HG03521 (cell line): ENCODE measurements at regions not wholly inside any gene's neighbourhood (a gene's known extent, or its start where the extent isn't known, plus 50 kb on each side); places are given as distances from the start of the nearest gene placed in this dataset.
"Not testable (repeated sequence)": the region's sequence is repeated elsewhere in the genome, so short reads cannot be mapped to it uniquely, and the experiment has no call there.

Experiments used
- ATAC-seq: cut with Tn5 transposase; IDR thresholded peaks from one replicate; pipeline ENCODE4 v1.9.1; 2021; ENCODE audit warnings: mild to moderate bottlenecking, moderate library complexity; ENCODE audit not compliant: unreplicated experiment

DNA sequence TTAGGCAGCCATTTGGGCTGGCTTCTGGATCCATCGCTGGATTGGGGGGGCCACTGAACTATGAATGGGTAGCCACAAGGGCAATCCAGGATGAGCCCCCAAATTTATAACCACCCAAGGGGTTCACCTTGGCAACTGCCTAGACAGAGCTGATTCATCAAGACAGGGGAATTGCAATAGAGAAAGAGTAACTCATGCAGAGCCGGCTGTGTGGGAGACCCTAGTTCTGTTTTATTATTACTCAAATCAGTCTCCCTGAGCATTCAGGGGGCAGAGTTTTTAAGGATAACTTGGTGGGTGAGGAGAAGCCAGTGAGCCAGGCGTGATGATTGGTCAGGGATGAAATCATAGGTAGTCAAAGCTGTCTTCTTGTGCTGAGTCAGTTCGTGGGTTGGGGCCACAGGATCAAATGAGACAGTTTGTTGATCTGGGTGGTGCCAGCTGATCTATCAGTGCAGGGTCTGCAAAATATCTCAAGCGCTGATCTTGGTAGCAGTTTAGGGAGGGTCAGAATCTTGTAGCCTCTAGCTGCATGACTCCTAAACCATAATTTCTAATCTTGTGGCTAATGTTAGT, 57.9 kb downstream of the DNAJB9 start:
- no peak for ATAC-seq

DNA sequence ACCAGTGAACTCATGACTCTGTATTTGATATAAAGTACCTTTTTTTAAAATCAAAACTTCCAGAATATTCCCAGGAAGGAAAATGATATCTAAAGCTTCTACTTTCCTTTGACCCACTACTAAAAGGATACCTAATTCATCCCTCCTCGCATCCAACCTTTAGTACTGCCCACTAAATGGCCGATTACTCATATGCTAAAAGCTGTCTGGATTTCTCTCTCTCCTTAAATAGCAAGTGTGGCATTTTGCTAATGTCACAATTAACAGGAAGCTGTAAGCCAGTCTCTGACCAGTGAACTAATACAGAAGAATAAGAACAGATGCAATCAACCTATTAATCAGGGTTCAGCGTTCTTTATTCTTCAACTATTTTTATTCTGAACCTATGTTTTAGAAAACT, 59.0 kb downstream of the DNAJB9 start:
- ATAC-seq, result no peak

DNA sequence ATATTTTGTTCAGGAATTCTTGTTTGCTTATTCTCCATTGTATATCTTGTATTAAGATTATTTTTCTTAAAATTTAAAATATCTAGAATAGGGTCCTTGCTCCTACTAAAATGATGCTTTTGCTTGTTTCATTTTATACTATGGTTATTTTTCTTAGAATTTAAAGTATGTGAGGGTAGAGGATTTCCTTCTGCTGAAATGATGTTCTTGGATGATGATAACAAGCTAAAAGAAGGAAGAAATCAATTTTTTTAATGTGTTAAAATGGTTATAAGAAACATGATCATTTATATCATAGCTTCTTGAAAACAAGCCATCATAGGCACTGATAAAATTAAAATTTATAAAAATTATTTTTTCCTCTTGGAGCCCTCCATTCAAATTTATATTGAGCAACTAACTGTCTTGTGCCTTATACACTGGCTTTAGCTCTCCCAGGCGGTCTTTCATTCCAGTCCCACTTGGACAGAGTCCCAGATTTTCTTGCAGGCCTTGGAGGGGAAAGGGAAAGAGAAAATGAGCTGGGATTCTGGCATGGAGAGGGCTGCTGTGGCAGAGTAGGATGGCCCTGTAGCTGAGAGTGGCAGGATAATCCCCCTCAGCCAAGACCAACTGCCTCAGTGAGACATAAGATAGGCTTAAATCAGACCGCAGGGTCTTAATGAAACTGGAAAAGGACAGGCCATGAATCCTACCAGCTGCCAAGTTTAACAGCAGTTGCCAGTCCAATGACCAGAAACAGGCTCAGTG, 60.2 kb downstream of the DNAJB9 start:
- no peak for ATAC-seq

DNA sequence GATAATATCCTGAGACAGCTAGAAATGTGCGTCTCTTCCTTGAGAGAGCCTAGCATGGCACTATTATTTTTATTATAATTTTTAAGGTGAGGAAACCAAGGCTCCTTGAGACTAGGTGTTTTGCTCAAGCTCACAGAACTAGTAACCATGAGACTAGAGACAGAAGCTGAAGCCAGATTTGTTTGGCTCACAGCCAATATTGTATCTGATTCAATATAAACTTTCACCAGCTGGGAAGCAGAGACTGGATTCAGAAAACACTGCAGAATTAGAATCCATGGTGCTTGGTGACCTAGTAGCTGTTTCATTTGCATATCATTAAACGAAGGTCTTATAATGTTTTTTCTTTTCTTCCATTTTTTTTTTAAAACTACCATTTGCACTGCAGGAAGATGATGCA, 64.4 kb downstream of the DNAJB9 start:
- ATAC-seq, result no peak

DNA sequence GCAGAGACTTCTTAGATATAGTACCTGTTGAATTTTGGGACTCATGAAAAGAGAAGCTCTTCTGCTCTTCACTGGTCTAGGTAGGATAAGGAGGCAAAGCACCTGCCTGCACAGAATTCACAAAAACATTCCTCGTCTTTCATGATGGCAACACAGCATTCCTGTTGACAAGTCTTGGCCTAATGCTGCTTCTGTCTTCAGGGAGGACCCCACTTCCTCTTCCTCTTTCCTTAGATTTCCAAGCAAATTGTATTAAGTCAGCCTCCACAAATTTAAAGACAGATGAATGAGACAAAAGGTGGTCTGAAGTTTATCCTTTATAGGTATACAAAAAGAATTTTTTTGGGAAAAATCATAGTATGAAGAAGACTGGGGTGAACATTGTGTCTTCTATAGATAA, 64.9 kb downstream of the DNAJB9 start:
- ATAC-seq, result no peak

DNA sequence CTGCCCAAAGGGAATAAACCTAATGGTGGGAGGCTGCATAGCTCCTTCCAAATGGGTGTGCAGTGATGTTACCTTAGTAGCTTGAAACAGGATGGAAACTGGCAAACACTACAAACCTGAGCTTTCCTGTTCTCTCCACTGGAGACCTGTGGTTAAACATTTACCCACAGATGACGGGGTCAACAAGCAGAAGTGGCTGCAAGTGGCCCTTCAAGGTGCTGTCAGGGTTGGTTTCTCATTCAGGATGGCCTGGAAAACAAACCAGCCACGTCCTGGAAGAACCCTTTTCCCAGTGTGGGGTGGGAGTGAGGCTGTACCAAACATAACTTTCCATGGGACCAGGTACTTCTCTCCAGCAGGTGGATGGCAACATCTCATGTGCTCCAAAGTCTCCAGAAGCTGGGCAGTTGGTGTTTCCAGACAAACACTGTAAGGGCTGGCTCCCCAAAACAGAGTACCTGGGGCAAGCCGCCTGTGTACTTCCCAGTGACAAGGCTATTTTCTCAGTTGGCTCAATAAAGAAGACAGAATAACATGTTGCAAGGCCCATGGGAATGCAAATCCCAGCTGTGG, 67.5 kb downstream of the DNAJB9 start:
- ATAC-seq, result no peak

DNA sequence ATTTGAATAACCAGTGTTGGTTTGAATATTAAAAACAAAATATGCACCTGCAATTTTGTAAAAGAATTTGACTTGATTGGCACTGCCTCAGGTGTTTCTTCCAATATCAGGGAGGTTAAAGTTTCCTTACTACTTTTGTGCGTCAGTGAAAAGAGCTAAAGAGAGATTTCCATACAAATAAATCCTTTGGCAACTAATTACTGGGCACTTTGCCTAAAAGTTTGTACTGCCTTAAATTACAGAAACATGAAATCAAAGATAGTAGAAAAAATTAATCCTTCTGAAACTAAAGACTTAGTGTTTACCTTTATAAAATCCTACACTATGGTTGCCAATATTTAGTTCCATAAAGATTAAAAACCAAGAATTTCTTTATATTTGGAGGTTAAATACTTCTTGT, 72.5 kb downstream of the DNAJB9 start:
- ATAC-seq, result no peak

DNA sequence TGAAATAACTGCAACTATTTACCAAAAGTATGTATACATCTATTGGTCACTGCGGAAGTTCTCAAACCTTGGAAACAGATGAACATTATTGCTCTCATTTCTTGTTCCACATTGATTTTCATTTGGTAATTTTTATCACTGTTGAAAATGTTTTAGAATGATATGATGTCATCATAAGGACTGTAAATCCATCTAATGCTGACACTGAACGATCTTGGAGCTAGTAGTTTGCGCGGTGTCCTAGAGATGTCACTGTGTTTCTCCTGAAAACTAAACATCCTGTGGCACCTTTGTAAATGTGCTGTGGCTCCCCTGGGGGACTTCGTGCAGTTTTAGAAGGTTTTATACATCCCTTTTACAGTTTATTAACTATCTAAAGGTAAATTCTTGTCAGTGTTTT, 73.5 kb downstream of the DNAJB9 start:
- ATAC-seq, result no peak

DNA sequence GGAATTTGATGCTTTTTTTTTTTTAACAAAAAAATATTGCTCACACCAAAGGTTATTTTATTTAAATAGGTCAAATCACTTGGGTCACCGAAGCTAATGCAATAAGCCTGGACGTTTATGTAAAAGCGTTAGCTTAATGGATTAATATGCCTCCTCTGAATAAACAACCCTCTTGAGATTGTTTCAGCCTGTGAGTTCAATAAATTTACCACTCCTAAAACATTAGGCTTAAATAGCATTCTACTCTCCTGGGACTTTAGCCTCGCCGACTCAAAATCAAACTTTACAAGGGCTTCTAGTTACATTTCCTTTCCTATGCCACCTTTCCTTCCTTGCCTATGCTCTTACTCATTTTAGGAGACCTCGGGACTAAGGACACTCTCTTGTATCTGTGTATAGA, 79.3 kb downstream of the DNAJB9 start:
- no peak for ATAC-seq

DNA sequence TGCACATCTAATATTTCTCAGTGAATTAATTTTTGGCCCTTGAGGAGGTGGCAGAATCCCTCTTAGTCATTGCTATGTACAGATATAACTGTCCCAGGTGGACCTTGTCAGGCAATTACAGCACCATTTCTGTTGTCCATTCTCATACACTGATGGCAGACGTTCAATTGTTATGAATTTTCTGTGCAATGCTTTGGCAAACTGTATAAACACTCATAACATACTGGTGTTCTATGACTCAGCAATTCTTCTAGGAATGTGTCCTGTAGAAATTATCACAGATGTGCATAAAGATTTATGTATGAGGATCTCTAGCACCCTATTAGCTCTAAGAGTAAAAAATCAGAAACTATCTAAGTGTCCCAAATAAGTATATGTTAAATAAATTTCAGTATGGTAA, 80.8 kb downstream of the DNAJB9 start:
- ATAC-seq, result no peak

DNA sequence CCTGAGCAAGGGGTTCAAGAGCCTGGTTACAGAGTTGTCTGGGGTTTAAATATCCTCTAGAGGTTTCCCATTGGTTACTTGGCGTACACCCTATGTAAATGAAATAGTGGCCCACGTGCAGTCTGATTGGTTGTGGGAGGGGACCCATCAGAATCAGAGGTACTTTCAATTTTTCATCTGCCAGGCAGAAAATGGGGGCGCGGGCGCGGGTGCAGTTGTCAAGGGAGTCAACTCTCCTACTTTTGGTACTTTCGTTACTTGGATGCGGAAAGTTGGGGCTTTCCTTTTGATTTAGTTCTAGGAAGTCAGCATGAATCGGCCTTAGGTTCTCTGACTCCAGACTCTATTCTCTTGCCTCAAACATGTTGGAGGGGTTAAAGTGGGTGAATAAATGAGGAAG, 83.2 kb downstream of the DNAJB9 start:
- ATAC-seq, result no peak

DNA sequence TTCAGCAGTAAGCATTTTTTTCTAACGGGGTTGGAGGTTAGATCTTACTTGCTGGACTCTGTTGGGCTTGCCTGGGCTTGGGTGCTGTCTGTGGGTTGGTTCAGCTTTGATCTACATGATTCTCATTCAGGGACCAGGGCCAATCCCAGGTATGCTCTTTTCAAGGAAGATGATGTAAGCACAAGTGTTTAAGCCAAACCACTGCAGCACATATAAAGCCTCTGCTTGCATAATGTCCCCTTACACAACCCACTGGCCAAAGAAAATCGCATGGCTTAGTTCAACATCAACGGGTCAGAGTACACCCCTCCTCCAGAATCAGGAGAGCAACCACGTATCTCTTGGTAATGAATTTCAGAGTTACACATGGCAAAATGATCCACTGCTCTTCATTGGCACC, 83.9 kb downstream of the DNAJB9 start:
- ATAC-seq, result no peak

DNA sequence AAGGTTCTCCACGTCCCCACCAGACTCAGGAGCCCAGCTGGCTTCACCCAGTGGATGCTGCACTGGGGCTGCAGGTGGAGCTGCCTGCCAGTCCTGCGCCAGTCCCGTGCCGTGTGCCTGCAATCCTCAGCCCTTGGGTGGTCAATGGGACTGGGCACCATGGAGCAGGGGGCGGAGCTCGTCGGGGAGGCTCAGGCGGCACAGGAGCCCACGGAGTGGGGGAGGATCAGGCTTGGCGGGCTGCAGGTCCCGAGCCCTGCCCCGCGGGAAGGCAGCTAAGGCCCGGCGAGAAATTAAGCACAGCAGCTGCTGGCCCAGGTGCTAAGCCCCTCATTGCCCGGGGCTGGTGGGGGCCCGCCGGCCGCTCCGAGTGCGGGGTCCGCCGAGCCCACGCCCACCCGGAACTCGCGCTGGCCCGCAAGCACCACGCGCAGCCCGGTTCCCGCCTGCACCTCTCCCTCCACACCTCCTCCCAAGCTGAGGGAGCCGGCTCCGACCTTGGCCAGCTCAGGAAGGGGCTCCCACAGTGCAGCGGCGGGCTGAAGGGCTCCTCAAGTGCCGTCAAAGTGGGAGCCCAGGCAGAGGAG, 87.6 kb downstream of the DNAJB9 start:
- not testable (repeated sequence) for ATAC-seq

DNA sequence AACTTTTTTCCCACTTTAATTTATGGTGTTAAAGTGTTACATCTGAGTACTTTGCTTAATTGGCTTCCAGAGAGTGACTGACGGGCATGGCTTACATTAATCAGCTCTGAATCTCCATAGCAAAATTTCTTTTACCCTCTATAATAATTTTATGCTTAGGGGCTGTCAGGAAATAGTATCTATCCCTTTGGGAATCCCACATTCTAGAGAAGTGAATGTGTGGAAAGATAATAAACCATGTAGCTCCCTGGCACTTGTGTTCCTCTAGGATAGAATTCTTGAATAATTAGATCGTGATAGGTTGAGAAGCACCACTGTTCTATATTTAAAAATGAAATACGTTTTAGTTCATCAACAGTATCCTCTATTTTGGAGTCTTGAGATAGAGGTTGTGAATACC, 89.6 kb downstream of the DNAJB9 start:
- ATAC-seq, result no peak

DNA sequence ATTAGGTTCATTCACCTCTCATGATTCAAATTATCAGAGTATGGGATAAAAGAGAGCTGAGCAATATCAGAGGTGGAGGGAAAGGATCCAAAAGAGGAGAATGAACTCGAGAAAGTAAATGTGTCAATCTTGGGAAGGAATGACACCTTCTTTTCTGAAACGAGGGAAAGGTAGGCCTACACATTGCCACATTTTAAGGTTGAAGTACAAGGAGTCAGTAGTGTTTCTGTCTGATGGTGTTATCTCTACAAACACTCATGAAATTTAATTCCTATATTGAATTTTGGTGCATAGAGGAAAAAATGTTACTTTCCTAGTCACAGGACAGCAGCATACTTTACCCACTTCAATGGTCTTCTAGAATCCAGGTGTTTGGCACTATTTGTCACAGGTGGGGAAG, 90.2 kb downstream of the DNAJB9 start:
- no peak for ATAC-seq

DNA sequence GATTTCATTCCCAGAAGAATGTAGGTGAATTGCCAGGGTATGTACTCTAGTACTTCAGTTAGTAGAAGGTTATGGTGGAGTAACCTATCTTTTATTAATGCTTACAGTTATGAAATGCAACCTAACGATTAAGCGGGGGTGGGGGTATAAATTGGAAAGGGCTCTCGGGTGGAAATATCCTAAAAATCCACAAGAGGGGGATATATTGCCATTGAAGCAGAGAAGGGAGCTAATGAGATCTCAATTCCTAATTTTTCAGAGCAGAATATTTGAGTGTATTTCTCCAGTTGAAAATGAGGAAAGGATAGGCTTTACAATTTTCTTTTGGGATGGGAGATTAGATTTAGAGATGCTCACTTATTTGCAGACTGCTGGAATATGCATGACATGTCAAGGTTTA, 90.8 kb downstream of the DNAJB9 start:
- no peak for ATAC-seq

DNA sequence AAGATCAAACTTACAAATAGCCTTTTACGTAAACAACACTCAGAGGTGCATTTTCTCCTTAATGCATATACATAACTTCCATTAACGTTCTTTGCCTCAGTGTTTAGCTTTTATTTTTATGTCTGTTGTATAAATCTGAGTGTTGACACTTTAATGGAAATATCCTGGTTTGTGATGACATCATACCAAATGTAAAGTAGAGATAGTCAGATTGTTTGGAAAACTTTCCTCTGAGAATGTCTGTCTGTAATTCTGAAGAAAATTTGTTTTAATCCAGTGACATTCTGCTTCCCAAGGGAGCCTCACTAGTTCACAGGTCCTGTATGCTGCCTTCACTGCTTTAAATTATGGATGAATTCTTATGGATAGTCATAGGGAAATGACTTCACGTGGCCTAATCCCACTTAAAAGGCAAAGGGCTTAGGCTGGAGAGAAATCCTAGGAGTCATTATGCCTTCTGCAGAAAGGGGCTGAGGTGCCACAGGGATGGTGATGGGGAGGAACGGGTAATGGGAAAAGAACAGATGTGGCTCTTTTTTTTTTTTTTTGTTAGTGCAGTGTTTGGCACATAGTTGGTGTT, 93.2 kb downstream of the DNAJB9 start:
- no peak for ATAC-seq

DNA sequence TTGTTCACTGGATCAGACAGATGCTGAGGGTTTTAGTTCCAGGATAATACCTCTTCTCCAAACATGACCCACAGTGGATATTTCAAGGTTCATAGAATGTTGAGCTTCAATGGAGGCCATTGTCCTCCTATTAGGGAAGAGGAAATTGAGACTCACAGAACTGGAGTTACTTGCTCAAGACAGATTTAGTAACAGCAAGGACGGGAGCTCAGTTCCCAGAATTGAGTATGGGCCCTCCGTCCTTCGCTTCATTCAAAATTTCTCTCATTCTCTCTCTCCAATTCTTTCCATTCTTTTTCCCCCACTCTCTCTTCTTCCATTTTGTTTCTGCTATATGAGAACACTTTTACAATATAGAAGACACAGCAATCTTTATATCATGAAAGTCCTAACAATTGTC, 94.0 kb downstream of the DNAJB9 start:
- ATAC-seq, result no peak

DNA sequence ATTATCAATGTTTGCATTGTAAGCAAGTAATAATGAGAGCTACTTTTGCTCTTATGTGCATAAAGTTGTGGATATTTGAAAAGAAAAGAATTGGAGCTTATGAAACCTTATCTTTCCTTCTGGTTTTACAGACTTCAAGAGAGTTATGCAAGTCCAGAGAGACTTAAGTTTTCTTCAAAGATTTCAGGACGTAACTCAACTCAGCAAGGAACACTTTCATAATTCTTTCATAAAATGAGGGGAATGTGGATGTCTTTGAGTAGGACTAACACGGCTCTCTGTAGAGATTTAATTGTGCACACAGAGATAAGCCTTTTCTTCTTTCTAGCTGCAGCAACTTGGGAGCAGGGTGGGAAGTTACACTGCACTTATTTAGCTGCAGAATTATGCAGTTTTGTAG, 97.5 kb downstream of the DNAJB9 start:
- ATAC-seq, result no peak

DNA sequence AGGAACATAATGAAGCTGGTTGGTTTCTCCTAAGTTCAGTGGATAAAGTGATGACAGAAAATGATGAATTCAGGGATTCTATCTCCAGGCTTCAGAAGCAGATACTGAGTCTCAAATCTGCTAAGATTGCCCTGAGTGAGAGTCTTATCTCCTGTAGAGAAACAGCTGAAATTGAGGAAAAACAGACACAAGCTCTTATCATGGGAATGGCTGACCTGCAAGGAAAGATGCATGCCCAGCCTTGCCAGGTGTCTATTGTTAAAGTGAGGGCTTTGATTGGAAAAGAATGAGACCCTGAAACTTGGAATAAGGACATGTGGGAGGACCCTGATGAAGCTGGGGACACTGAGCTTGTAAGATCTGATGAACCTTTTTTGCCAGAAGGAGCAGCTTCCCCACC, 100.3 kb downstream of the DNAJB9 start:
- ATAC-seq, result no peak

DNA sequence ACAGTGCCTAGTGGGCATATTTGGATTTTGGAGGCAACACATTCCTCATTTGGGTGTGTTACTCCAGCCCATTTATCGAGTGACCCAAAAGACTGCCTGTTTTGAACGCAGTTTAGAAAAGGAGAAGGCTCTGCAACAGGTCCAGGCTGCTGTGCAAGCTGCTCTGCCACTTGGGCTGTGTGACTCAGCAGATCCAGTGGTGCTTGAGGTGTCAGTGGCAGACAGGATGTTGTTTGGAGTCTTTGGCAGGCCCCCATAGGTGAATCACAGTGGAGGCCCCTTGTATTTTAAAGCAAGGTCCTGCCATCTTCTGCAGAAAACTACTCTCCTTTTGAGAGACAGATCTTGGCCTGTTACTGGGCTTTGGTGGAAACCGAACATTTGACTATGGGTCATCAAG, 104.0 kb downstream of the DNAJB9 start:
- not testable (repeated sequence) for ATAC-seq

DNA sequence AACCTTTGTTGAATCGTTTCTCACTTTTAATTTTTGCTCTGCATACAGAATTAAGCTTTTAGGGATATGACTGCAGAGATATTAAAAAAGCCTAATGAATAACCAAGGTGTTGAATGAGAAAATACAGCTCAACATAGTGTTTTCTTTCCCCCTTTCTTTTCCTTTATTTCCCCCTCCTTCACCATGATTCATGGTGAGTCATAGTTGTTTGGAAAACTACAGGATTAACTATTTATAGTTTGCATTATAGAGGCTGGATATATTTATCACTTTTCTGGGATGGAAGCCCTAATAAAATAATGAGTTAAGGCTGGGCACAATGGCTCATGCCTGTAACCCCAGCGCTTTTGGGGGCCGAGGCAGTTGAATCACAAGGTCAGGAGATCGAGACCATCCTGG, 115.0 kb downstream of the DNAJB9 start:
- no peak for ATAC-seq
